WTC11 (cell line): ENCODE measurements at regions not wholly inside any gene's neighbourhood (a gene's known extent, or its start where the extent isn't known, plus 50 kb on each side); places are given as distances from the start of the nearest gene placed in this dataset.

Source experiments
- ATAC-seq: fragments of 200-7000 bp; cut with Tn5 transposase; 2 replicates; pipeline ENCODE4 v1.10.0; 2021; ENCODE audit warnings: mild to moderate bottlenecking, moderate library complexity
- CTCF ChIA-PET: fragments of 300-600 bp; sonication (Branson Sonifier 250); formaldehyde crosslinking; loops from one replicate; lab custom pipeline; 2021; ENCODE audit warnings: antibody characterized with exemption; lab: Charles Lee
- POLR2A ChIA-PET: fragments of 350-600 bp; sonication (Branson Sonifier 250); formaldehyde crosslinking; loops from one replicate; lab custom pipeline; 2021; ENCODE audit warnings: antibody characterized with exemption; lab: Charles Lee
- DNase-seq: peaks from one replicate; pipeline ENCODE4 v3.0.0; 2021; ENCODE audit warnings: low spot score
- H3K27ac Mint-ChIP-seq: 2 replicates; pipeline ENCODE4 v1.8.0; 2021; ENCODE audit warnings: mixed read lengths
- H3K27me3 Mint-ChIP-seq: 2 replicates; pipeline ENCODE4 v1.8.0; 2021; ENCODE audit warnings: low read depth, mild to moderate bottlenecking, moderate library complexity, mixed read lengths
- H3K36me3 Mint-ChIP-seq: 2 replicates; pipeline ENCODE4 v1.8.0; 2021; ENCODE audit warnings: mixed read lengths
- H3K4me1 Mint-ChIP-seq: 2 replicates; pipeline ENCODE4 v1.8.0; 2022; ENCODE audit warnings: mixed read lengths
- H3K4me3 Mint-ChIP-seq: 2 replicates; pipeline ENCODE4 v1.8.0; 2021; ENCODE audit warnings: mild to moderate bottlenecking, moderate library complexity, mixed read lengths
- H3K9me3 Mint-ChIP-seq: 2 replicates; pipeline ENCODE4 v1.8.0; 2021; ENCODE audit warnings: mixed read lengths
- E2F4 ChIP-seq: sonication (generic); formaldehyde crosslinking; IDR thresholded peaks from 2 replicates; pipeline ENCODE4 v1.8.1; 2022; ENCODE audit warnings: low read depth, mild to moderate bottlenecking, moderate library complexity, missing genetic modification reagents, borderline replicate concordance
- ELF4 ChIP-seq: sonication (generic); formaldehyde crosslinking; IDR thresholded peaks from 2 replicates; pipeline ENCODE4 v1.8.1; 2022; ENCODE audit warnings: low read depth, mild to moderate bottlenecking, moderate library complexity, missing genetic modification reagents
- EMX1 ChIP-seq: fragments of 250-450 bp; sonication (Bioruptor Pico); IDR thresholded peaks from 2 replicates; pipeline ENCODE4 v1.8.0; 2021; ENCODE audit warnings: mild to moderate bottlenecking
- HMGA2 ChIP-seq: fragments of 250-450 bp; sonication (Bioruptor Pico); IDR thresholded peaks from 2 replicates; pipeline ENCODE4 v1.4.0; 2021; ENCODE audit warnings: mild to moderate bottlenecking, moderate library complexity
- JUN ChIP-seq: sonication (generic); formaldehyde crosslinking; IDR thresholded peaks from 2 replicates; pipeline ENCODE4 v1.8.0; 2023; ENCODE audit warnings: mild to moderate bottlenecking, missing genetic modification reagents
- MYBL2 ChIP-seq: sonication (generic); formaldehyde crosslinking; IDR thresholded peaks from 2 replicates; pipeline ENCODE4 v1.8.1; 2023; ENCODE audit warnings: mild to moderate bottlenecking, moderate library complexity, missing genetic modification reagents
- NFYB ChIP-seq: sonication (generic); formaldehyde crosslinking; conservative IDR thresholded peaks from 2 replicates; pipeline ENCODE4 v1.8.0; 2022; ENCODE audit warnings: low read depth, missing genetic modification reagents
- NR1H2 ChIP-seq: sonication (generic); formaldehyde crosslinking; IDR thresholded peaks from 2 replicates; pipeline ENCODE4 v1.9.0; 2021; ENCODE audit warnings: mild to moderate bottlenecking, moderate library complexity, missing genetic modification reagents
- OVOL2 ChIP-seq: fragments of 250-450 bp; sonication (Bioruptor Pico); IDR thresholded peaks from 2 replicates; pipeline ENCODE4 v1.9.0; 2021; ENCODE audit warnings: mild to moderate bottlenecking, borderline replicate concordance
- SMAD3 ChIP-seq: sonication (generic); formaldehyde crosslinking; IDR thresholded peaks from 2 replicates; pipeline ENCODE4 v1.8.0; 2022; ENCODE audit warnings: missing genetic modification reagents, mild to moderate bottlenecking, borderline replicate concordance
- TEAD1 ChIP-seq: sonication (generic); formaldehyde crosslinking; IDR thresholded peaks from 2 replicates; pipeline ENCODE4 v1.8.0; 2022; ENCODE audit warnings: mild to moderate bottlenecking, missing genetic modification reagents
- USF2 ChIP-seq: sonication (generic); formaldehyde crosslinking; IDR thresholded peaks from 2 replicates; pipeline ENCODE4 v1.8.1; 2023; ENCODE audit warnings: mild to moderate bottlenecking, missing genetic modification reagents, moderate library complexity
- ZNF138 ChIP-seq: sonication (generic); formaldehyde crosslinking; conservative IDR thresholded peaks from 2 replicates; pipeline ENCODE4 v1.8.1; 2022; ENCODE audit warnings: mild to moderate bottlenecking, moderate library complexity, missing genetic modification reagents
- ZNF219 ChIP-seq: sonication (generic); formaldehyde crosslinking; IDR thresholded peaks from 2 replicates; pipeline ENCODE4 v1.8.0; 2023; ENCODE audit warnings: missing genetic modification reagents, mild to moderate bottlenecking, borderline replicate concordance
- TF ChIP-seq, protein P1 (sequence below): sonication (generic); formaldehyde crosslinking; IDR thresholded peaks from 2 replicates; pipeline ENCODE4 v1.8.0; 2023; ENCODE audit warnings: missing genetic modification reagents, mild to moderate bottlenecking, borderline replicate concordance
- TF ChIP-seq, protein P2 (sequence below): fragments of 250-450 bp; sonication (Bioruptor Pico); IDR thresholded peaks from 2 replicates; pipeline ENCODE4 v1.9.0; 2021; ENCODE audit warnings: moderate library complexity, mild to moderate bottlenecking, inconsistent platforms, borderline replicate concordance
- TF ChIP-seq, protein P3 (sequence below): fragments of 250-450 bp; sonication (Bioruptor Pico); IDR thresholded peaks from 2 replicates; pipeline ENCODE4 v1.9.0; 2021; ENCODE audit warnings: mild to moderate bottlenecking

DNA sequence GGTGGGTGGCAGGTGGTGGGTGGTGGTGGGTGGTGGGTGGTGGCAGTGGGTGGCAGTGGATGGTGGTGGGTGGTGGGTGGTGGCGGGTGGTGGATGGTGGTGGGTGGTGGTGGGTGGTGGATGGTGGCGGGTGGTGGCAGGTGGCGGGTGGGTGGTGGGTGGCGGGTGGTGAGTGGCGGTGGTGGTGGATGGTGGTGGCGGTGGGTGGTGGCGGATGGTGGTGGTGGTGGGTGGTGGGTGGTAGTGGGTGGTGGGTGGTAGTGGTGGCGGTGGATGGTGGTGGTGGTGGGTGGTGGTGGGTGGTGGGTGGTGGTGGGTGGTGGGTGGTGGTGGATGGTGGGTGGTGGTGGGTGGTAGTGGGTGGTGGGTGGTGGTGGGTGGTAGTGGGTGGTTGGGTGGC is 423.8 kb upstream of the PSMD7 start:
- H3K27ac Mint-ChIP-seq, result no peak overlapping the region
- DNase-seq, result no peak
- H3K36me3 Mint-ChIP-seq, result no peaks in the 10 kb centered on the region
- ChIA-PET POLR2A (no interaction called here), CTCF (interaction anchor here (2.0 kb wide), 1 partner anchor 354 kb away, joined by 4 read pairs; no protein-coding TSS in a partner anchor)
- H3K9me3 Mint-ChIP-seq, result no peaks in the 10 kb centered on the region
- H3K27me3 Mint-ChIP-seq, result no peaks in the 10 kb centered on the region
- peaks cover 6% of the 10 kb centered on the region for H3K4me1 Mint-ChIP-seq
- ATAC-seq, result no peak
- TF ChIP-seq ELF4 (CRISPR knock-in tag) (no peak), USF2 (no peak), MYBL2 (no peak), OVOL2 (CRISPR knock-in tag) (no peak), HMGA2 (no peak), SMAD3 (CRISPR knock-in tag) (no peak), E2F4 (no peak), NR1H2 (CRISPR knock-in tag) (no peak), EMX1 (no peak)
- TF ChIP-seq, protein P1, sequence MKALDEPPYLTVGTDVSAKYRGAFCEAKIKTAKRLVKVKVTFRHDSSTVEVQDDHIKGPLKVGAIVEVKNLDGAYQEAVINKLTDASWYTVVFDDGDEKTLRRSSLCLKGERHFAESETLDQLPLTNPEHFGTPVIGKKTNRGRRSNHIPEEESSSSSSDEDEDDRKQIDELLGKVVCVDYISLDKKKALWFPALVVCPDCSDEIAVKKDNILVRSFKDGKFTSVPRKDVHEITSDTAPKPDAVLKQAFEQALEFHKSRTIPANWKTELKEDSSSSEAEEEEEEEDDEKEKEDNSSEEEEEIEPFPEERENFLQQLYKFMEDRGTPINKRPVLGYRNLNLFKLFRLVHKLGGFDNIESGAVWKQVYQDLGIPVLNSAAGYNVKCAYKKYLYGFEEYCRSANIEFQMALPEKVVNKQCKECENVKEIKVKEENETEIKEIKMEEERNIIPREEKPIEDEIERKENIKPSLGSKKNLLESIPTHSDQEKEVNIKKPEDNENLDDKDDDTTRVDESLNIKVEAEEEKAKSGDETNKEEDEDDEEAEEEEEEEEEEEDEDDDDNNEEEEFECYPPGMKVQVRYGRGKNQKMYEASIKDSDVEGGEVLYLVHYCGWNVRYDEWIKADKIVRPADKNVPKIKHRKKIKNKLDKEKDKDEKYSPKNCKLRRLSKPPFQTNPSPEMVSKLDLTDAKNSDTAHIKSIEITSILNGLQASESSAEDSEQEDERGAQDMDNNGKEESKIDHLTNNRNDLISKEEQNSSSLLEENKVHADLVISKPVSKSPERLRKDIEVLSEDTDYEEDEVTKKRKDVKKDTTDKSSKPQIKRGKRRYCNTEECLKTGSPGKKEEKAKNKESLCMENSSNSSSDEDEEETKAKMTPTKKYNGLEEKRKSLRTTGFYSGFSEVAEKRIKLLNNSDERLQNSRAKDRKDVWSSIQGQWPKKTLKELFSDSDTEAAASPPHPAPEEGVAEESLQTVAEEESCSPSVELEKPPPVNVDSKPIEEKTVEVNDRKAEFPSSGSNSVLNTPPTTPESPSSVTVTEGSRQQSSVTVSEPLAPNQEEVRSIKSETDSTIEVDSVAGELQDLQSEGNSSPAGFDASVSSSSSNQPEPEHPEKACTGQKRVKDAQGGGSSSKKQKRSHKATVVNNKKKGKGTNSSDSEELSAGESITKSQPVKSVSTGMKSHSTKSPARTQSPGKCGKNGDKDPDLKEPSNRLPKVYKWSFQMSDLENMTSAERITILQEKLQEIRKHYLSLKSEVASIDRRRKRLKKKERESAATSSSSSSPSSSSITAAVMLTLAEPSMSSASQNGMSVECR, result no peak
- TF ChIP-seq, protein P2, sequence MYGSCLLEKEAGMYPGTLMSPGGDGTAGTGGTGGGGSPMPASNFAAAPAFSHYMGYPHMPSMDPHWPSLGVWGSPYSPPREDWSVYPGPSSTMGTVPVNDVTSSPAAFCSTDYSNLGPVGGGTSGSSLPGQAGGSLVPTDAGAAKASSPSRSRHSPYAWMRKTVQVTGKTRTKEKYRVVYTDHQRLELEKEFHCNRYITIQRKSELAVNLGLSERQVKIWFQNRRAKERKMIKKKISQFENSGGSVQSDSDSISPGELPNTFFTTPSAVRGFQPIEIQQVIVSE (CRISPR knock-in tag), result no peak
- H3K4me3 Mint-ChIP-seq, result no peak overlapping the region

- no peak for TF ChIP-seq NFYB (CRISPR knock-in tag)
- TF ChIP-seq, protein P3, sequence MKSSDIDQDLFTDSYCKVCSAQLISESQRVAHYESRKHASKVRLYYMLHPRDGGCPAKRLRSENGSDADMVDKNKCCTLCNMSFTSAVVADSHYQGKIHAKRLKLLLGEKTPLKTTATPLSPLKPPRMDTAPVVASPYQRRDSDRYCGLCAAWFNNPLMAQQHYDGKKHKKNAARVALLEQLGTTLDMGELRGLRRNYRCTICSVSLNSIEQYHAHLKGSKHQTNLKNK (CRISPR knock-in tag), result no peak
- no peak for TF ChIP-seq JUN
- no peak for TF ChIP-seq ZNF138 (CRISPR knock-in tag)
- TF ChIP-seq ZNF219, result no peak
- no peak for TF ChIP-seq TEAD1 (CRISPR knock-in tag)
- ATAC-seq, result no peak
- Mint-ChIP-seq H3K27me3 (no peaks in the 10 kb centered on the region), H3K4me1 (no peaks in the 10 kb centered on the region), H3K27ac (no peak overlapping the region), H3K4me3 (no peak overlapping the region), H3K9me3 (no peaks in the 10 kb centered on the region), H3K36me3 (no peaks in the 10 kb centered on the region)
- POLR2A ChIA-PET, result no interaction called here
- CTCF ChIA-PET, result interaction anchor here (0.5 kb wide), 1 partner anchor 265 kb away, joined by 4 read pairs; no protein-coding TSS in a partner anchor
- no peak for DNase-seq
Measured at GRCh38 chr16:73871088-73871733, 425.4 kb upstream of the PSMD7 start.
